Mesothelial cell of epicardium (in vitro differentiated cells): ENCODE measurements at regions not wholly inside any gene's neighbourhood (a gene's known extent, or its start where the extent isn't known, plus 50 kb on each side); places are given as distances from the start of the nearest gene placed in this dataset.
A peak's percentile ranks its signal among the peaks of the same experiment; 100 is the strongest.

Experiments used
- DNase-seq, 2 experiments: peaks; one replicate each; pipeline ENCODE4 v3.0.0; 2021; ENCODE audit warnings: low spot score in 2 of 2; ENCODE audit not compliant: unreplicated experiment in 2 of 2
- H3K27ac Mint-ChIP-seq: 2 replicates; pipeline ENCODE4 v1.8.0; 2021; ENCODE audit warnings: mixed read lengths
- H3K27me3 Mint-ChIP-seq: 2 replicates; pipeline ENCODE4 v1.8.0; 2021; ENCODE audit warnings: low read depth, mixed read lengths
- H3K36me3 Mint-ChIP-seq: 2 replicates; pipeline ENCODE4 v1.8.0; 2021; ENCODE audit warnings: mixed read lengths
- H3K4me1 Mint-ChIP-seq: 2 replicates; pipeline ENCODE4 v1.8.0; 2021; ENCODE audit warnings: mixed read lengths
- H3K4me3 Mint-ChIP-seq: 2 replicates; pipeline ENCODE4 v1.8.0; 2021; ENCODE audit warnings: mild to moderate bottlenecking, moderate library complexity, mixed read lengths
- H3K9me3 Mint-ChIP-seq: 2 replicates; pipeline ENCODE4 v1.8.0; 2021; ENCODE audit warnings: mixed read lengths
- CTCF ChIP-seq: fragments of 200-600 bp; sonication (generic); IDR thresholded peaks from one replicate; pipeline ENCODE4 v1.5.0; 2021; ENCODE audit warnings: antibody characterized with exemption; ENCODE audit not compliant: unreplicated experiment

- Mint-ChIP-seq H3K36me3 (no peaks in the 10 kb centered on the region), H3K27me3 (no peaks in the 10 kb centered on the region), H3K4me3 (no peak overlapping the region), H3K27ac (no peak overlapping the region), H3K9me3 (no peaks in the 10 kb centered on the region), H3K4me1 (peaks cover 16% of the 10 kb centered on the region)
- DNase-seq: no peak
- TF ChIP-seq CTCF: no peak
Observed at GRCh38 chr3:146823622-146824021, 218.5 kb upstream of the PLSCR5 start.

GRCh38 chr3:146818866-146819265 lies 213.7 kb upstream of the PLSCR5 start:
- Mint-ChIP-seq H3K4me3 (no peak overlapping the region), H3K36me3 (no peaks in the 10 kb centered on the region), H3K4me1 (peaks cover 28% of the 10 kb centered on the region), H3K27ac (peak overlapping the region; percentile 19), H3K9me3 (no peaks in the 10 kb centered on the region), H3K27me3 (no peaks in the 10 kb centered on the region)
- no peak for TF ChIP-seq CTCF
- no peak for DNase-seq

- Mint-ChIP-seq H3K27ac (no peak overlapping the region), H3K27me3 (no peaks in the 10 kb centered on the region), H3K4me3 (no peak overlapping the region), H3K36me3 (no peaks in the 10 kb centered on the region), H3K4me1 (peaks cover 29% of the 10 kb centered on the region), H3K9me3 (no peaks in the 10 kb centered on the region)
- TF ChIP-seq CTCF: no peak
- no peak for DNase-seq
Observed at GRCh38 chr3:146818301-146818700, 213.2 kb upstream of the PLSCR5 start.

- Mint-ChIP-seq H3K36me3 (no peaks in the 10 kb centered on the region), H3K4me3 (no peak overlapping the region), H3K27ac (no peak overlapping the region), H3K27me3 (no peaks in the 10 kb centered on the region), H3K4me1 (peaks cover 29% of the 10 kb centered on the region), H3K9me3 (no peaks in the 10 kb centered on the region)
- TF ChIP-seq CTCF: no peak
- DNase-seq: no peak
Observed at GRCh38 chr3:146817704-146818103, 212.6 kb upstream of the PLSCR5 start.

GRCh38 chr3:146814601-146815315 lies 209.6 kb upstream of the PLSCR5 start:
- peak overlapping the region; percentile 59 for H3K27ac Mint-ChIP-seq
- no peak for DNase-seq
- H3K36me3 Mint-ChIP-seq: no peaks in the 10 kb centered on the region
- no peaks in the 10 kb centered on the region for H3K9me3 Mint-ChIP-seq
- H3K4me3 Mint-ChIP-seq: no peak overlapping the region
- H3K27me3 Mint-ChIP-seq: no peaks in the 10 kb centered on the region
- peaks cover 26% of the 10 kb centered on the region for H3K4me1 Mint-ChIP-seq
- TF ChIP-seq CTCF: no peak
